Retinal pigment epithelial cell (primary cell): ENCODE measurements at regions not wholly inside any gene's neighbourhood (a gene's known extent, or its start where the extent isn't known, plus 50 kb on each side); places are given as distances from the start of the nearest gene placed in this dataset.

Experiments used
- DNase-seq: peaks from one replicate; pipeline ENCODE4 v3.0.0-alpha.2; 2010; ENCODE audit warnings: low read depth
- H3K4me3 ChIP-seq: 2 replicates; pipeline ENCODE4 v1.5.1; 2011; ENCODE audit warnings: mild to moderate bottlenecking, low read length, control low read depth, moderate library complexity
- CTCF ChIP-seq: conservative IDR thresholded peaks from 2 replicates; pipeline ENCODE4 v1.5.1; 2011; ENCODE audit warnings: low read depth, low read length, control low read depth, inconsistent platforms

GRCh38 chr9:108615152-108615551 is 240.6 kb downstream of the ACTL7B start:
- TF ChIP-seq CTCF = no peak
- no peak for DNase-seq
- no peak overlapping the region for H3K4me3 ChIP-seq

GRCh38 chr9:108612513-108612912 is 243.3 kb downstream of the ACTL7B start:
- H3K4me3 ChIP-seq = no peak overlapping the region
- DNase-seq = no peak
- TF ChIP-seq CTCF = no peak

- TF ChIP-seq CTCF = no peak
- peak; percentile 27 for DNase-seq
- no peak overlapping the region for H3K4me3 ChIP-seq
These were observed 245.9 kb downstream of the ACTL7B start for GRCh38 chr9:108609897-108610253.

- no peak for DNase-seq
- no peak for TF ChIP-seq CTCF
- H3K4me3 ChIP-seq = no peak overlapping the region
These were observed 246.4 kb downstream of the ACTL7B start for GRCh38 chr9:108609227-108609896.

GRCh38 chr9:108607607-108608006 is 248.2 kb downstream of the ACTL7B start:
- DNase-seq = no peak

GRCh38 chr9:108606401-108606800 is 249.4 kb downstream of the ACTL7B start:
- no peak overlapping the region for H3K4me3 ChIP-seq
- DNase-seq = no peak
- no peak for TF ChIP-seq CTCF

More at GRCh38 chr9:108607607-108608006, 248.2 kb downstream of the ACTL7B start:
- TF ChIP-seq CTCF = no peak
- H3K4me3 ChIP-seq = no peak overlapping the region

- DNase-seq = no peak
- no peak overlapping the region for H3K4me3 ChIP-seq
- TF ChIP-seq CTCF = no peak
These were observed 252.6 kb downstream of the ACTL7B start for GRCh38 chr9:108603141-108603540.
